Sigmoid colon (tissue), 6 donors: ENCODE measurements at regions not wholly inside any gene's neighbourhood (a gene's known extent, or its start where the extent isn't known, plus 50 kb on each side); places are given as distances from the start of the nearest gene placed in this dataset.
A peak's percentile ranks its signal among the peaks of the same experiment; 100 is the strongest.

Source experiments
- DNase-seq: peaks from one replicate; pipeline ENCODE4 v3.0.0-alpha.2; 2019
- H3K27ac ChIP-seq, 4 donors: fragments of 200-600 bp; sonication (generic); one replicate each; pipeline ENCODE4 v1.5.1; 2016 to 2019; ENCODE audit warnings: mild to moderate bottlenecking in 1 of 4
- H3K27me3 ChIP-seq, 3 donors: fragments of 200-600 bp; sonication (generic); one replicate each; pipeline ENCODE4 v1.5.1; 2019; ENCODE audit warnings: mild to moderate bottlenecking in 1 of 3
- H3K36me3 ChIP-seq, 4 donors: fragments of 200-600 bp; sonication (generic); one replicate each; pipeline ENCODE4 v1.5.1; 2016 to 2019
- H3K4me1 ChIP-seq, 4 donors: fragments of 200-600 bp; sonication (generic); one replicate each; pipeline ENCODE4 v1.5.1; 2017 to 2019
- H3K4me3 ChIP-seq, 4 donors: fragments of 200-600 bp; sonication (generic); one replicate each; pipeline ENCODE4 v1.5.1; 2017 to 2019; ENCODE audit warnings: mild to moderate bottlenecking in 2 of 4, moderate library complexity in 1 of 4
- H3K9me3 ChIP-seq, 4 donors: fragments of 200-600 bp in 3 of 4; sonication (generic) in 3 of 4; one replicate each; pipeline versions ENCODE4 v1.5.1 to v1.6.1; 2013 to 2019
- EP300 ChIP-seq, 4 donors: sonication (generic); formaldehyde crosslinking; IDR thresholded peaks; one replicate each; pipeline ENCODE4 v1.6.1; 2017; ENCODE audit warnings: antibody characterized with exemption in 4 of 4
- POLR2A ChIP-seq, 2 donors: fragments of 450-650 bp; IDR thresholded peaks; one replicate each; pipeline ENCODE4 v1.6.1; 2016; ENCODE audit warnings: antibody characterized with exemption in 2 of 2, mild to moderate bottlenecking in 2 of 2, moderate library complexity in 2 of 2
- POLR2AphosphoS5 ChIP-seq, 4 donors: sonication (generic); formaldehyde crosslinking; IDR thresholded peaks; one replicate each; pipeline ENCODE4 v1.6.1; 2017; ENCODE audit warnings: antibody characterized with exemption in 4 of 4
- WGBS, 2 donors: extraction: QIAGEN DNeasy Blood & Tissue Kit; methylation state at CpG; one replicate each; pipeline ENCODE4 v1.1.7; 2013; 5-methylcytosine and 5-hydroxymethylcytosine counted together
- intact Hi-C: fragments of 100-400 bp; cut with DNase I; formaldehyde crosslinking; loops from one replicate; pipeline ENCODE4 v1.15.1; 2023
- TF ChIP-seq, protein P1 (sequence below), 4 experiments: fragments of 450-650 bp in 3 of 4; fragments of 200-600 bp in 1 of 4; IDR thresholded peaks; one replicate each; pipeline ENCODE4 v1.5.1; 2016 to 2019; ENCODE audit warnings: antibody characterized with exemption in 4 of 4, mild to moderate bottlenecking in 3 of 4, moderate library complexity in 2 of 4
- donor health status: healthy with polysubstance abuse.
- donor health status: healthy.

GRCh38 chr4:81758574-81759264 is 287.0 kb upstream of the RASGEF1B start:
- Histone ChIP-seq H3K4me3 (no peak overlapping the region), H3K36me3 (no peaks in the 10 kb centered on the region), H3K27me3 (no peaks in the 10 kb centered on the region), H3K27ac (no peak overlapping the region), H3K9me3 (no peaks in the 10 kb centered on the region), H3K4me1 (peaks cover 0 to 13% (median 0%) of the 10 kb centered on the region in 4 donors)
- no peak for DNase-seq
- WGBS, 2 donors = 100% methylated on average over 1 of the region's 1 CpG
- no peak for TF ChIP-seq POLR2AphosphoS5 (IDR thresholded peaks at IDR 0.05)
- TF ChIP-seq POLR2A (IDR thresholded peaks at IDR 0.05) = no peak
- TF ChIP-seq EP300 (IDR thresholded peaks at IDR 0.05) = no peak
- TF ChIP-seq, protein P1, sequence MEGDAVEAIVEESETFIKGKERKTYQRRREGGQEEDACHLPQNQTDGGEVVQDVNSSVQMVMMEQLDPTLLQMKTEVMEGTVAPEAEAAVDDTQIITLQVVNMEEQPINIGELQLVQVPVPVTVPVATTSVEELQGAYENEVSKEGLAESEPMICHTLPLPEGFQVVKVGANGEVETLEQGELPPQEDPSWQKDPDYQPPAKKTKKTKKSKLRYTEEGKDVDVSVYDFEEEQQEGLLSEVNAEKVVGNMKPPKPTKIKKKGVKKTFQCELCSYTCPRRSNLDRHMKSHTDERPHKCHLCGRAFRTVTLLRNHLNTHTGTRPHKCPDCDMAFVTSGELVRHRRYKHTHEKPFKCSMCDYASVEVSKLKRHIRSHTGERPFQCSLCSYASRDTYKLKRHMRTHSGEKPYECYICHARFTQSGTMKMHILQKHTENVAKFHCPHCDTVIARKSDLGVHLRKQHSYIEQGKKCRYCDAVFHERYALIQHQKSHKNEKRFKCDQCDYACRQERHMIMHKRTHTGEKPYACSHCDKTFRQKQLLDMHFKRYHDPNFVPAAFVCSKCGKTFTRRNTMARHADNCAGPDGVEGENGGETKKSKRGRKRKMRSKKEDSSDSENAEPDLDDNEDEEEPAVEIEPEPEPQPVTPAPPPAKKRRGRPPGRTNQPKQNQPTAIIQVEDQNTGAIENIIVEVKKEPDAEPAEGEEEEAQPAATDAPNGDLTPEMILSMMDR (IDR thresholded peaks at IDR 0.05) = no peak
- intact Hi-C loops = no loop called here

GRCh38 chr4:81757691-81758090 is 286.0 kb upstream of the RASGEF1B start:
- no peak for DNase-seq
- Histone ChIP-seq H3K4me1 (peaks cover 0 to 16% (median 0%) of the 10 kb centered on the region in 4 donors), H3K27me3 (no peaks in the 10 kb centered on the region), H3K36me3 (no peaks in the 10 kb centered on the region), H3K4me3 (no peak overlapping the region), H3K27ac (no peak overlapping the region), H3K9me3 (no peaks in the 10 kb centered on the region)
- intact Hi-C loops = no loop called here
- no peak for TF ChIP-seq POLR2AphosphoS5 (IDR thresholded peaks at IDR 0.05)
- TF ChIP-seq EP300 (IDR thresholded peaks at IDR 0.05) = no peak
- TF ChIP-seq, protein P1 (IDR thresholded peaks at IDR 0.05) = no peak
- TF ChIP-seq POLR2A (IDR thresholded peaks at IDR 0.05) = no peak
- 87 to 93% methylated on average over 2 of the region's 2 CpGs for WGBS, 2 donors

DNA sequence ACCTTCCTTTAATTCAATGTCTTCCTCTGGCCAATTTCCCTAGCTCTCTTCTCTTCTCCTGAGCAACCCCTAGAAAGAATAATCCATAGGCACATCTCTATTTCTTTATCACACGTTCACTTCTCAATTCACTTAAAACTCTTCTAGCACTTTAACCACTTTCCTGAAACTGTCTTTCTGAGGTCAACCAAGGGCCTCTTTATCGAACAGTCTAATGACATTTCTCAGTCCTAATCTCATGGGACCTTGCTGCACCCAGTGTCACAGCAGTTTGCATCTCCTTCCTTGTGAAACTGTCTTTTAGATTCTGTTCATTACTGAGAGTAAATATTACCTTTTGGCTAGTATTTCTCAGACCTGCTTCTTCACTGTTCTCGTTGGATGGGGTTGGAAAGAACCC is 285.3 kb upstream of the RASGEF1B start:
- no peaks in the 10 kb centered on the region for H3K27me3 ChIP-seq
- no peaks in the 10 kb centered on the region for H3K9me3 ChIP-seq
- H3K4me1 ChIP-seq = peaks cover 0 to 16% (median 0%) of the 10 kb centered on the region in 4 donors
- H3K27ac ChIP-seq = no peak overlapping the region
- 58 to 84% methylated on average over 3 of the region's 3 CpGs for WGBS, 2 donors
- no peak overlapping the region for H3K4me3 ChIP-seq
- DNase-seq = no peak
- intact Hi-C loops = no loop called here
- TF ChIP-seq, protein P1 (IDR thresholded peaks at IDR 0.05) = no peak
- TF ChIP-seq POLR2A (IDR thresholded peaks at IDR 0.05) (no peak), POLR2AphosphoS5 (IDR thresholded peaks at IDR 0.05) (no peak), EP300 (IDR thresholded peaks at IDR 0.05) (no peak)
- H3K36me3 ChIP-seq = no peaks in the 10 kb centered on the region

- no peak for DNase-seq
- Histone ChIP-seq H3K36me3 (no peaks in the 10 kb centered on the region), H3K27me3 (no peaks in the 10 kb centered on the region), H3K9me3 (no peaks in the 10 kb centered on the region), H3K4me1 (peaks cover 0 to 16% (median 0%) of the 10 kb centered on the region in 4 donors), H3K27ac (no peak overlapping the region), H3K4me3 (no peak overlapping the region)
- WGBS, 2 donors = 67 to 81% methylated on average over 2 of the region's 2 CpGs
- TF ChIP-seq POLR2AphosphoS5 (IDR thresholded peaks at IDR 0.05) = no peak
- no peak for TF ChIP-seq EP300 (IDR thresholded peaks at IDR 0.05)
- TF ChIP-seq, protein P1 (IDR thresholded peaks at IDR 0.05) = no peak
- no peak for TF ChIP-seq POLR2A (IDR thresholded peaks at IDR 0.05)
- intact Hi-C loops = no loop called here
Observed at GRCh38 chr4:81756042-81756441, 284.3 kb upstream of the RASGEF1B start.

DNA sequence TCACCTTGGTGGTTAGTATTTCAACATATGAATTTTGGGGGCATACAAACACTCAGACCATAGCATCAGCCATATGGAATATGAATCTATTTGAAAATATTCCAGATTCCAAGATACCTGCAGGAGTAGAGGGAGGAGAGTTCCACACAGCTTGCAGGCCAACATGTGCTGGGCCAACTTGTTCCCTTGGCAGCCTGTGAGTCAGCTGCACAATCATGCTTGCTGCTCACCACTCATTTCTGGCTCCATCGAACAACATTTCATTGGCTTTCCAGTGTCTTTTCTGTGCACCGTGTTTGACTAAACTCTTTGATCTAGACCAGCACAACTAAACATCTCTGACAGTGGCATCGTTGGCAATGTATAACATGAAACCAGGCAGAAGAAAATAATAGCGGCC is 282.5 kb upstream of the RASGEF1B start:
- intact Hi-C loops = no loop called here
- Histone ChIP-seq H3K27ac (peak overlapping the region in 1 of 4 donors; percentile 45), H3K9me3 (no peaks in the 10 kb centered on the region), H3K36me3 (no peaks in the 10 kb centered on the region), H3K4me1 (peaks cover 0 to 16% (median 0%) of the 10 kb centered on the region in 4 donors), H3K27me3 (no peaks in the 10 kb centered on the region), H3K4me3 (no peak overlapping the region)
- DNase-seq = no peak
- WGBS, 2 donors = 95 to 96% methylated on average over 4 of the region's 4 CpGs
- TF ChIP-seq EP300 (IDR thresholded peaks at IDR 0.05) (no peak), POLR2AphosphoS5 (IDR thresholded peaks at IDR 0.05) (peak in 1 of 4 donors; percentile 17)
